GM18502 (cell line): ENCODE measurements at regions not wholly inside any gene's neighbourhood (a gene's known extent, or its start where the extent isn't known, plus 50 kb on each side); places are given as distances from the start of the nearest gene placed in this dataset.
"Not testable (repeated sequence)": the region's sequence is repeated elsewhere in the genome, so short reads cannot be mapped to it uniquely, and the experiment has no call there.

Experiments
- ATAC-seq: cut with Tn5 transposase; IDR thresholded peaks from one replicate; pipeline ENCODE4 v1.9.1; 2021; ENCODE audit warnings: mild to moderate bottlenecking; ENCODE audit not compliant: unreplicated experiment, poor library complexity

- ATAC-seq, result not testable (repeated sequence)
These were observed 51.9 kb downstream of the DIPK2A start for GRCh38 chr3:144023543-144023942.

GRCh38 chr3:144028798-144029411, 57.3 kb downstream of the DIPK2A start:
- ATAC-seq, result peak; percentile 90

DNA sequence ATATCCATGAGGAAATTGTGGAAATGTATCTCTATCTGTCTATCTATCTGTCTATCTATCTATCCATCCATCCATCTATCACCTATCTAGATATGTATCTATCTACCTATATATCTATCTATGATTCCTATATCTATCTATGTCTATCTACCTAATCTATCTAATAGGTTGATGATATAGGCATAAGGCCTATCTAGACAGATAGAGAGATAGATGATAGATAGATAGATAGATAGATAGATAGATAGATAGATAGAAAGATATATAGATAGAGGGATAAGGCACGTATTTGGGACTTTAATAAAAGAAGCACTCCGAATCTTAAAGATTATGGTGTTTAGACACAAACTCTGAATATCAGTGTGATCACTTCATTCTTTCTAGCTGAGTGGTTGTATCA, 58.1 kb downstream of the DIPK2A start:
- ATAC-seq, result no peak

GRCh38 chr3:144031938-144032337, 60.3 kb downstream of the DIPK2A start:
- no peak for ATAC-seq

DNA sequence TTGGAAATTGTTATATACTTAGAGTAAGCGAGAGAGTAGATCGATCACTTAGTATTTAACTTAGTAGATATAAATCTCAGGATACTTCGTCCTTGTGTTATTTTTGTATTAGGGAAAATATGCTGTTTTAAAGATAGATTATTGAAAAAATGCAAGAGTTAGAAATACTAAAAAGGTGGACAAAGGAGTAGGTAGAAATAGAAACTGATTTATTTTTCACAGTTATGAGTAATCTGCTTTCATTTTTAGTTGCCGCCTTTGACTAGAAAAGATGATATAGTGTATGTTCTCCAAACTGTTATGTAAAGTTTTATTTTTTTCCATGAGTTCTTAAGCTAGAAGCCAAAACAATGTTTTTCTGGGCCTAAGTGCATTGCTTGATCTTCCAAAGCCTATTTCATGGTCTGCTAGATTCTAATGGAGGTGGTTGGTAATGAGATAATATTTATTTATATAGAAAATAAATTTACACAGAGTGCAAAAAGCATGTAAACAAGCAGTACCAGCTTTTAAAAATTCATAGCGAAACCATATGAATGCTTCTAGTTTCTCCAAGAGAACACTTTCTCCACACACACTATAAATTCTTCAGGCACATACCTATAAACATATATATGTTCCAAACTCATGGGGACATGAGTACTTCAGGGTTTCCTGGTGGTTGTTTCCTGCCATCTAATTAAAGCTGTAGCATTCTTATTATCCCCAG, 61.1 kb downstream of the DIPK2A start:
- peak; percentile 78 for ATAC-seq

DNA sequence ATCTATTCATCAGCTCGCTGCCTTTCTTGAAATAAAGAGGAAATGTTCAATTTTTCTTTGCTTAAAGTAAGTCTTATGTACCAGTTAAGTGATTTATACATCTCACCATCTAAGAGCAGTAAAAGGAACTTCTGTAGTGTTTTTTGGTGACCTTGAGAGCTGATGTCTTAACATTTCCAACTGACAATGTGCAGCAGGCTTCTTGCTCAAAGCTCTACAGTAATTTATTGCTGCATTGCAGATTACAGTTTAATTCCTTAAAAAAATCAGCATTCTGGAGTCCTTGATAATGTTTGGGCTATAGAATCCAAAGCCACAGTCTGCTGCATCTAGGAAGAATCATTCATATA, 61.6 kb downstream of the DIPK2A start:
- ATAC-seq, result no peak

GRCh38 chr3:144033863-144034262, 62.2 kb downstream of the DIPK2A start:
- ATAC-seq, result no peak

GRCh38 chr3:144034715-144035290, 63.2 kb downstream of the DIPK2A start:
- ATAC-seq, result no peak

DNA sequence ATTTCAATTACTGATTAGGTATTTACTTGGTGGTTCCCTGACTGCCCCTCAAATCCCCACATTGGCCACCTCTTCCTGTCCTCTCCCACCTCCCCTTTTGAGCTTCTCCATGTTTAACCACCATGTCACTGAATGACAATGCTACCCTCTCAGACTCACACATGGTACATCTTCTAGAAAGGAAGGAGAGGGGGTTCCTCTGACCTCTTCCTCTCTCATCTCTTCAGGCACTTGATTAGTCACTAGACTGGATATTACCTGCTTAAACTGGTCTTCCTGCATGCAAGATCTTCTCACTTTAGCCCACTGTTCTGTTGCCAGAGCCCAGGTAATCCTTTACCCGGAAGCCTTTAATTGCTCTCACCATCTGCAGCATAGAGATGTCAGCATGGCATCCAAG, 64.9 kb downstream of the DIPK2A start:
- ATAC-seq, result no peak

- ATAC-seq, result peak; percentile 47
These were observed 68.0 kb downstream of the DIPK2A start for GRCh38 chr3:144039661-144040060.

GRCh38 chr3:144041960-144042556, 70.4 kb downstream of the DIPK2A start:
- ATAC-seq, result no peak

DNA sequence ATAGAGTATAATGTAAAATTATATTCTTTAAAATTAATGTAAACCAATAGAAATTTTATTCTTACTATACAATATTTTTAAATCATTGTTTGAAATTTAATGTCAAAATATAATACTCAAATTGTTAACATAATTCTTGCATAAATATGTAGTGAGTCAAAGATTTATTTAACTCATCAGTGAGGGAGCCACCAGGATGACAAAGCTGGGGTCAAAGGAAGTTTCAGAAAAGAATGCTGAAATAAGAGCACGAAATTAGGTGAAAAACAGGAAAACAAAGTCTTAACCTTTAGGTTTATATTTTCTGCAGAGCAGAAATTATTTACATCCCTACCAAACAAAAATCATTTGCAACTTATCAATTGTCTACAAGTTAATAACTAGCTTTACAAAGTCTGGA, 74.1 kb downstream of the DIPK2A start:
- no peak for ATAC-seq

DNA sequence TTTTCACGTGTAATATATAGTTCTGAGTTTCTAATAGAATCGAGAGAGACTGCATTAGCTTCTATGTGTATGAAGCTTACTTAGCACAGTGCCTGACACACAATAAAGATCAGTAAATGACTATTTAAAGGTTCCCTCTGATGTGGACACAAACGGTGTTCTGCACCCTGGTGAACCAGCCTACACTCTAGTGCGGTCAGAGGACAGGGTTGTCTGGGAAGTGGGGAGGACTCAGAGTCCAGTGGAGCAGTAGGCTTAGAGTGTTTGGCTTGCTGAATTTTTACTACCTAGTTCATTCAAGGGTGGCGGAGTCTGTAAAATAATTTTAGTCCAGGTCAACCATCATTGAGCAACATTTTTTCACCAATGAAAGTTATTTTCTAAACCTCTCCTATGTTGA, 77.8 kb downstream of the DIPK2A start:
- ATAC-seq, result no peak

DNA sequence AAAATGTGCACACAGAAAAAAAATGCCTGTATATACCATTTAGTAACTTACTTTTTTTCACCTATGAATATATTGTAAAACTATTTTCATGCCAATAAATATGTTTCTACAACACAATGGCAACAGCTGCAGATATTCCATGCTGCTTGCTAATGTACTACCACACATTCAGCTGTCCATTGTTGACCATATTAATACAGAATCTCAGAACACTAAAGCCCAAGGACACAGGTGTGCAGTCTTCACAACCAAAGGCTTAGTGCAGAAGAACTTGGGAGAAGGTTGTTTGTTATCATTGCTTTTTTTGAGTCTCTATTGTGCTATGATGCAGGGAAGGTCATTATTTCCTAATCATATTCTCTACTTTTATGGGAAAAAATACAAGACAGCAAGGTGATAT, 79.6 kb downstream of the DIPK2A start:
- ATAC-seq, result no peak

DNA sequence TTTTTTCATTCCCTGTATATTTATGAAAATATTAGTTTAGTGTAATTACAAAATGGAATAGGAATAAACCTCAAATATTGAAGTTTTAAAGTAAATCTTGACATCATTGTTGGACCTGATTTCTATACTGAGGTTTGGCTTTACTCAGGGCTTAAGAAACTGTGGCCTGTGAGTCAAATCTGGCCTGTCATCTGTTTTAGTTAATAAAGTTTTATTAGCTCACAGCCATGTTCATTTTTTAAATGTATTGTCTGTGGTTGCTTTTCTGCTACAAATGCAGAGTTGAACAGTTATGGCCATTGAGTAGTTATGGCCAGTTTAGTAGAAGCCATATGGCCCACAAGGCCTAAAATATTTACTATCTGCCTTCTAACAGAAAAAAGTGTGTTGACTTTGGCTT, 80.7 kb downstream of the DIPK2A start:
- ATAC-seq, result no peak

- ATAC-seq, result no peak
These were observed 81.5 kb downstream of the DIPK2A start for GRCh38 chr3:144053121-144053520.

GRCh38 chr3:144054766-144055165, 83.1 kb downstream of the DIPK2A start:
- ATAC-seq, result no peak

DNA sequence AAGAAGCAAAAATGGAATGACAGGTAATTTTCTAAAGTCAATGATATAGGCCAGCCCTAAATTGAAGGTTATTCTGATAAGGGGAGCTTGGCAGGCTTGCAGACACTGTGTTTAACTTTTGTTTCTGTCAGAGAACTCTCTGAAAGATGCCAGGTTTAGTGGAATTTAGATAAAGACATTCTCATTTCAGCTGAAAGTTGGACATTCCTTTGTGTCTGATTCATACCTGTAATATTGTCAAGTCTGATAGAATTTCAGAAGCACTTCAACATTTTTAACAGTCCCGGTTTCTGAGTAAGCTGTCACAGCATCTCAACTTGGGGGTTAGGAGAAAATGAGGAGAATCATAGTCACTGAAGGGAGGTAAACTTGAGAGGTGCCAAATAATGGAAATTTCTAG, 84.0 kb downstream of the DIPK2A start:
- no peak for ATAC-seq

GRCh38 chr3:144058713-144059112, 87.1 kb downstream of the DIPK2A start:
- peak; percentile 62 for ATAC-seq

GRCh38 chr3:144059481-144059880, 87.9 kb downstream of the DIPK2A start:
- ATAC-seq, result no peak

- ATAC-seq, result no peak
These were observed 89.3 kb downstream of the DIPK2A start for GRCh38 chr3:144060881-144061280.

DNA sequence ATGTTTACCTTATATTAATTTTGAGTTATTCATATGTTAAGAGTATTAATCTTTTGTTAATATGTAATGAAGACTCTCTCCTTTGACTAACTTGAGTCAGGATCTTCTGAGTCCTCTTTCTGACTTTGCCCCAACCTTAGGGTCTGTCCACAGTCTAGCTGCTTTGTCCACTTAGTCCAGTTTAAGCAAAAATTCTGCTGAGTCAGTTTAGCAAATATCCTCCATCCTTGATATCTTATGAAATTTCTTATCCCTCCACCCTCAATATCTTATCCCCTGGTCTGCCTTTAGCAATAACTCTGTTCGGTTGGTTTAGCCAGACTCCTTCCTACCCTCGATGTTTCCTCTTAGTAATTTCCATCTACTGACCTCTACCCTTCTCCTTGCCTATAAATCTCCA, 91.7 kb downstream of the DIPK2A start:
- ATAC-seq, result no peak
